ENCODE measurements at regions not wholly inside any gene's neighbourhood (a gene's known extent, or its start where the extent isn't known, plus 50 kb on each side); places are given as distances from the start of the nearest gene placed in this dataset.
A peak's percentile ranks its signal among the peaks of the same experiment; 100 is the strongest.

GRCh38 chr5:96605144-96605837 lies 56.9 kb upstream of the CAST start:
- Histone ChIP-seq H3K4me2 (ENCODE audit: low read length) (no peak overlapping the region), H3K9ac (ENCODE audit: low read length) (no peak overlapping the region), H3K23ac (ENCODE audit: low read length) (no peak overlapping the region), H4K8ac (ENCODE audit: low read depth, low read length) (no peak overlapping the region), H3K18ac (ENCODE audit: low read length) (no peak overlapping the region), H3K4me3 (ENCODE audit: low read depth, low read length) (no peak overlapping the region), H2BK120ac (ENCODE audit: insufficient read depth, low read length, poor library complexity) (no peak overlapping the region), H3K36me3 (ENCODE audit: control insufficient read depth in 1 of 2, insufficient read depth in 2 of 2, low read length in 2 of 2) (no peaks in the 10 kb centered on the region), H2AFZ (ENCODE audit: insufficient read depth, low read length, poor library complexity) (no peak overlapping the region), H4K12ac (ENCODE audit: low read depth, low read length) (no peak overlapping the region), H3K9me3 (ENCODE audit: insufficient read depth, low read depth, low read length) (no peaks in the 10 kb centered on the region), H3K27me3 (ENCODE audit: insufficient read depth, low read length) (no peaks in the 10 kb centered on the region), H3K4ac (ENCODE audit: low read depth, low read length) (no peak overlapping the region), H2BK12ac (ENCODE audit: low read length) (no peak overlapping the region), H2BK5ac (ENCODE audit: low read depth, low read length, poor library complexity) (no peak overlapping the region), H3K79me2 (ENCODE audit: control insufficient read depth, insufficient read depth, low read length, poor library complexity) (no peaks in the 10 kb centered on the region), H3K14ac (ENCODE audit: low read length) (no peak overlapping the region), H3K4me1 (ENCODE audit: control insufficient read depth in 1 of 2, insufficient read depth in 2 of 2, low read length in 2 of 2) (peaks cover 0 to 4% of the 10 kb centered on the region in 2 experiments), H2AK5ac (ENCODE audit: low read length) (no peak overlapping the region), H3K27ac (ENCODE audit: low read depth, low read length) (no peak overlapping the region), H4K91ac (ENCODE audit: low read depth, low read length) (no peak overlapping the region), H3K79me1 (ENCODE audit: low read length) (no peaks in the 10 kb centered on the region)
- DNase-seq: peak in 1 of 2 donors; percentile 33
- WGBS (ENCODE audit: extremely low coverage, insufficient coverage, insufficient read length): no CpG with 5 or more reads among the region's 1 CpG

- no peak overlapping the region for H4K12ac ChIP-seq (ENCODE audit: low read depth, low read length)
- no peak overlapping the region for H3K23ac ChIP-seq (ENCODE audit: low read length)
- no peaks in the 10 kb centered on the region for H3K27me3 ChIP-seq (ENCODE audit: insufficient read depth, low read length)
- no peak overlapping the region for H4K8ac ChIP-seq (ENCODE audit: low read depth, low read length)
- H2BK12ac ChIP-seq (ENCODE audit: low read length): no peak overlapping the region
- WGBS (ENCODE audit: extremely low coverage, insufficient coverage, insufficient read length): no CpG with 5 or more reads among the region's 1 CpG
- H3K9me3 ChIP-seq (ENCODE audit: insufficient read depth, low read depth, low read length): no peaks in the 10 kb centered on the region
- H2AFZ ChIP-seq (ENCODE audit: insufficient read depth, low read length, poor library complexity): no peak overlapping the region
- H3K4me2 ChIP-seq (ENCODE audit: low read length): no peak overlapping the region
- no peaks in the 10 kb centered on the region for H3K36me3 ChIP-seq (ENCODE audit: control insufficient read depth in 1 of 2, insufficient read depth in 2 of 2, low read length in 2 of 2)
- no peak overlapping the region for H4K91ac ChIP-seq (ENCODE audit: low read depth, low read length)
- no peak overlapping the region for H3K14ac ChIP-seq (ENCODE audit: low read length)
- no peak overlapping the region for H3K18ac ChIP-seq (ENCODE audit: low read length)
- no peak overlapping the region for H2BK120ac ChIP-seq (ENCODE audit: insufficient read depth, low read length, poor library complexity)
- H3K4ac ChIP-seq (ENCODE audit: low read depth, low read length): no peak overlapping the region
- H3K4me3 ChIP-seq (ENCODE audit: low read depth, low read length): no peak overlapping the region
- H2BK5ac ChIP-seq (ENCODE audit: low read depth, low read length, poor library complexity): no peak overlapping the region
- H2AK5ac ChIP-seq (ENCODE audit: low read length): no peak overlapping the region
- no peak overlapping the region for H3K9ac ChIP-seq (ENCODE audit: low read length)
- no peak for DNase-seq
- no peaks in the 10 kb centered on the region for H3K79me2 ChIP-seq (ENCODE audit: control insufficient read depth, insufficient read depth, low read length, poor library complexity)
- H3K4me1 ChIP-seq (ENCODE audit: control insufficient read depth in 1 of 2, insufficient read depth in 2 of 2, low read length in 2 of 2): peaks cover 0 to 4% of the 10 kb centered on the region in 2 experiments
- H3K79me1 ChIP-seq (ENCODE audit: low read length): no peaks in the 10 kb centered on the region
- H3K27ac ChIP-seq (ENCODE audit: low read depth, low read length): no peak overlapping the region
Observed at GRCh38 chr5:96609369-96609768, 52.8 kb upstream of the CAST start.

- no peak overlapping the region for H2AFZ ChIP-seq (ENCODE audit: insufficient read depth, low read length, poor library complexity)
- H3K9me3 ChIP-seq (ENCODE audit: insufficient read depth, low read depth, low read length): no peaks in the 10 kb centered on the region
- H3K27me3 ChIP-seq (ENCODE audit: insufficient read depth, low read length): no peaks in the 10 kb centered on the region
- H3K4ac ChIP-seq (ENCODE audit: low read depth, low read length): no peak overlapping the region
- no peak overlapping the region for H4K91ac ChIP-seq (ENCODE audit: low read depth, low read length)
- no peak overlapping the region for H3K14ac ChIP-seq (ENCODE audit: low read length)
- H4K12ac ChIP-seq (ENCODE audit: low read depth, low read length): no peak overlapping the region
- no peaks in the 10 kb centered on the region for H3K79me1 ChIP-seq (ENCODE audit: low read length)
- H3K27ac ChIP-seq (ENCODE audit: low read depth, low read length): no peak overlapping the region
- WGBS (ENCODE audit: extremely low coverage, insufficient coverage, insufficient read length): no CpG with 5 or more reads among the region's 4 CpGs
- no peaks in the 10 kb centered on the region for H3K36me3 ChIP-seq (ENCODE audit: control insufficient read depth in 1 of 2, insufficient read depth in 2 of 2, low read length in 2 of 2)
- H3K4me2 ChIP-seq (ENCODE audit: low read length): no peak overlapping the region
- no peak for DNase-seq
- no peak overlapping the region for H2BK120ac ChIP-seq (ENCODE audit: insufficient read depth, low read length, poor library complexity)
- H2AK5ac ChIP-seq (ENCODE audit: low read length): no peak overlapping the region
- no peak overlapping the region for H3K9ac ChIP-seq (ENCODE audit: low read length)
- H3K18ac ChIP-seq (ENCODE audit: low read length): no peak overlapping the region
- no peaks in the 10 kb centered on the region for H3K4me1 ChIP-seq (ENCODE audit: control insufficient read depth in 1 of 2, insufficient read depth in 2 of 2, low read length in 2 of 2)
- H3K23ac ChIP-seq (ENCODE audit: low read length): no peak overlapping the region
- no peak overlapping the region for H4K8ac ChIP-seq (ENCODE audit: low read depth, low read length)
- H2BK5ac ChIP-seq (ENCODE audit: low read depth, low read length, poor library complexity): no peak overlapping the region
- no peak overlapping the region for H2BK12ac ChIP-seq (ENCODE audit: low read length)
- no peak overlapping the region for H3K4me3 ChIP-seq (ENCODE audit: low read depth, low read length)
- no peaks in the 10 kb centered on the region for H3K79me2 ChIP-seq (ENCODE audit: control insufficient read depth, insufficient read depth, low read length, poor library complexity)
Observed at GRCh38 chr5:96610747-96611146, 51.4 kb upstream of the CAST start.

GRCh38 chr5:96611946-96612345 lies 50.2 kb upstream of the CAST start:
- Histone ChIP-seq H3K79me2 (ENCODE audit: control insufficient read depth, insufficient read depth, low read length, poor library complexity) (no peaks in the 10 kb centered on the region), H3K27me3 (ENCODE audit: insufficient read depth, low read length) (no peaks in the 10 kb centered on the region), H3K9me3 (ENCODE audit: insufficient read depth, low read depth, low read length) (peaks cover 3% of the 10 kb centered on the region), H3K4me1 (ENCODE audit: control insufficient read depth in 1 of 2, insufficient read depth in 2 of 2, low read length in 2 of 2) (no peaks in the 10 kb centered on the region), H3K23ac (ENCODE audit: low read length) (no peak overlapping the region), H3K4ac (ENCODE audit: low read depth, low read length) (no peak overlapping the region), H2BK5ac (ENCODE audit: low read depth, low read length, poor library complexity) (no peak overlapping the region), H2BK120ac (ENCODE audit: insufficient read depth, low read length, poor library complexity) (no peak overlapping the region), H4K91ac (ENCODE audit: low read depth, low read length) (no peak overlapping the region), H2AK5ac (ENCODE audit: low read length) (no peak overlapping the region), H2BK12ac (ENCODE audit: low read length) (no peak overlapping the region), H3K18ac (ENCODE audit: low read length) (no peak overlapping the region), H3K79me1 (ENCODE audit: low read length) (no peaks in the 10 kb centered on the region), H3K4me2 (ENCODE audit: low read length) (no peak overlapping the region), H3K4me3 (ENCODE audit: low read depth, low read length) (no peak overlapping the region), H2AFZ (ENCODE audit: insufficient read depth, low read length, poor library complexity) (no peak overlapping the region), H3K14ac (ENCODE audit: low read length) (no peak overlapping the region), H3K9ac (ENCODE audit: low read length) (no peak overlapping the region), H4K8ac (ENCODE audit: low read depth, low read length) (no peak overlapping the region), H4K12ac (ENCODE audit: low read depth, low read length) (no peak overlapping the region), H3K27ac (ENCODE audit: low read depth, low read length) (no peak overlapping the region), H3K36me3 (ENCODE audit: control insufficient read depth in 1 of 2, insufficient read depth in 2 of 2, low read length in 2 of 2) (no peaks in the 10 kb centered on the region)
- no CpG with 5 or more reads among the region's 2 CpGs for WGBS (ENCODE audit: extremely low coverage, insufficient coverage, insufficient read length)
- DNase-seq: no peak
